NCI-H1105 (cell line): ENCODE measurements at regions not wholly inside any gene's neighbourhood (a gene's known extent, or its start where the extent isn't known, plus 50 kb on each side); places are given as distances from the start of the nearest gene placed in this dataset.

ENCODE experiments used
- DNase-seq: peaks from one replicate; lab custom pipeline; 2025; lab: John Stamatoyannopoulos, UW

GRCh38 chr2:220496513-220496912 lies 869.1 kb downstream of the SLC4A3 start:
- DNase-seq, result no peak

- no peak for DNase-seq
Measured at GRCh38 chr2:220499225-220499624, 871.8 kb downstream of the SLC4A3 start.

- no peak for DNase-seq
Measured at GRCh38 chr2:220502539-220502938, 875.1 kb downstream of the SLC4A3 start.

- no peak for DNase-seq
Measured at GRCh38 chr2:220503431-220503830, 876.0 kb downstream of the SLC4A3 start.

GRCh38 chr2:220504938-220505503 lies 877.6 kb downstream of the SLC4A3 start:
- no peak for DNase-seq

- DNase-seq, result no peak
Measured at GRCh38 chr2:220506466-220506865, 879.0 kb downstream of the SLC4A3 start.

- peak; percentile 60 for DNase-seq
Measured at GRCh38 chr2:220509096-220509757, 881.8 kb downstream of the SLC4A3 start.

- peak; percentile 64 for DNase-seq
Measured at GRCh38 chr2:220509966-220510365, 882.5 kb downstream of the SLC4A3 start.

- no peak for DNase-seq
Measured at GRCh38 chr2:220510668-220511067, 883.2 kb downstream of the SLC4A3 start.

- DNase-seq, result no peak
Measured at GRCh38 chr2:220512419-220512818, 885.0 kb downstream of the SLC4A3 start.

- no peak for DNase-seq
Measured at GRCh38 chr2:220513573-220514288, 886.3 kb downstream of the SLC4A3 start.

- DNase-seq, result no peak
Measured at GRCh38 chr2:220521551-220521950, 894.1 kb downstream of the SLC4A3 start.

GRCh38 chr2:220528180-220528675 lies 900.8 kb downstream of the SLC4A3 start:
- DNase-seq, result no peak

GRCh38 chr2:220531216-220531615 lies 903.8 kb downstream of the SLC4A3 start:
- no peak for DNase-seq

GRCh38 chr2:220533485-220533884 lies 906.1 kb downstream of the SLC4A3 start:
- no peak for DNase-seq

- no peak for DNase-seq
Measured at GRCh38 chr2:220539481-220539880, 912.1 kb downstream of the SLC4A3 start.

- no peak for DNase-seq
Measured at GRCh38 chr2:220544049-220544448, 916.6 kb downstream of the SLC4A3 start.

- no peak for DNase-seq
Measured at GRCh38 chr2:220550995-220551700, 923.7 kb downstream of the SLC4A3 start.

- DNase-seq, result no peak
Measured at GRCh38 chr2:220552790-220553535, 925.5 kb downstream of the SLC4A3 start.

- DNase-seq, result no peak
Measured at GRCh38 chr2:220555961-220556630, 928.7 kb downstream of the SLC4A3 start.

GRCh38 chr2:220556658-220557057 lies 929.2 kb downstream of the SLC4A3 start:
- no peak for DNase-seq
